Smooth muscle cell (in vitro differentiated cells): ENCODE measurements at regions not wholly inside any gene's neighbourhood (a gene's known extent, or its start where the extent isn't known, plus 50 kb on each side); places are given as distances from the start of the nearest gene placed in this dataset.

Experiments used
- DNase-seq: peaks from one replicate; lab custom pipeline; 2025; ENCODE audit not compliant: unreplicated experiment; lab: John Stamatoyannopoulos, UW
- H2AFZ ChIP-seq: fragments of 200-600 bp; sonication (generic); 2 replicates; pipeline ENCODE4 v1.6.0; 2016; ENCODE audit warnings: antibody characterized with exemption, low read depth, mild to moderate bottlenecking
- H3F3A ChIP-seq: fragments of 200-600 bp; sonication (generic); 2 replicates; pipeline ENCODE4 v1.6.0; 2017; ENCODE audit warnings: antibody characterized with exemption, low read depth
- H3K27ac ChIP-seq: fragments of 200-600 bp; sonication (generic); 2 replicates; pipeline ENCODE4 v1.5.1; 2016; ENCODE audit warnings: low read depth, mild to moderate bottlenecking
- H3K27me3 ChIP-seq: fragments of 200-600 bp; sonication (generic); 2 replicates; pipeline ENCODE4 v1.6.1; 2016; ENCODE audit warnings: low read depth, mild to moderate bottlenecking
- H3K36me3 ChIP-seq: fragments of 200-600 bp; sonication (generic); 2 replicates; pipeline ENCODE4 v1.5.1; 2016; ENCODE audit warnings: low read depth
- H3K4me1 ChIP-seq: fragments of 200-600 bp; sonication (generic); 2 replicates; pipeline ENCODE4 v1.5.1; 2016; ENCODE audit warnings: low read depth
- H3K4me2 ChIP-seq: fragments of 200-600 bp; sonication (generic); 2 replicates; pipeline ENCODE4 v1.6.0; 2016; ENCODE audit warnings: mild to moderate bottlenecking
- H3K4me3 ChIP-seq: fragments of 200-600 bp; sonication (generic); 2 replicates; pipeline ENCODE4 v1.5.1; 2016; ENCODE audit warnings: mild to moderate bottlenecking
- H3K79me2 ChIP-seq: fragments of 200-600 bp; sonication (generic); 2 replicates; pipeline ENCODE4 v1.6.0; 2016; ENCODE audit warnings: low read depth, mild to moderate bottlenecking
- H3K9ac ChIP-seq: fragments of 200-600 bp; sonication (generic); 2 replicates; pipeline ENCODE4 v1.6.0; 2016; ENCODE audit warnings: low read depth
- H3K9me3 ChIP-seq: fragments of 200-600 bp; sonication (generic); replicated peaks from 2 replicates; pipeline ENCODE4 v1.5.1; 2016; ENCODE audit warnings: low read depth
- H4K20me1 ChIP-seq: fragments of 200-600 bp; sonication (generic); 2 replicates; pipeline ENCODE4 v1.6.0; 2016; ENCODE audit warnings: low read depth
- WGBS: methylation state at CpG from one replicate; pipeline ENCODE4 v1.1.7; 2016; ENCODE audit warnings: low lambda C conversion rate; 5-methylcytosine and 5-hydroxymethylcytosine counted together
- TF ChIP-seq, protein P1 (sequence below): fragments of 200-600 bp; sonication (generic); IDR thresholded peaks from 2 replicates; pipeline ENCODE4 v1.5.1; 2017; ENCODE audit warnings: borderline replicate concordance, mild to moderate bottlenecking, antibody characterized with exemption; ENCODE audit not compliant: insufficient read depth, poor library complexity, severe bottlenecking

DNA sequence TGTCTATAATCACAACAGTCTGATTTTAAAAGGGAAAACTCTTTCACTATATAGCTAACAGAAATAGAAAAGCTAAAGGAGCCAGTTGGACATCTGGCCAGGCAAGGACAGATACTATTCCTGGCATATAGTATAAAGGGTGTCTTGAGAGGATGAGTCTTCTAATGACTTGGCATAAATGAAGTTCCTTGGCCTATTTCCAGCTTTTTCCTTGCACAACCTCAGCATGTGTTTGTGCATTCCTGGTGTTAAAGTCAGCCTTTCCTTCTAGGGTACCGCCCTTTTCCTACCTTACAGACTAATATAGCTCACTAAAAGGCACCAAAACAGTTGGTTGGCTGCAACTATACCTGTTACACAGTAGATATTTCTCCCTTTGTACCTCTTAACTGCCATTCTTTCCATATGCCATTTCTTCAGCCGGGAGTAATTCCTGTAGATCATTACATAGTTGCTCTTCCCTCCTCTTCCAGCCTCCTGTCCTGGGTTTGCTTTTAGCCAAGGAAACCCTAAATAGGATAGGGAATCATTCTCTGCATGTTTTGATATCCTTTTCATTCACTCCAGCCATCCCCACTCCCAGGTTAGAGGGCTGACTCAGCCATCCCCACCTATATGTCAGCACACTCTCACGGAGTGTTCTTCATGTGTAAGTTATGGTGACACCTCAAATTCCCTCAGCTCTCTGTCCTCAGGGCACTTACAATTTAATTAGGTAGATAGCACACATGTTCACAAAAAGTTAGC, 102.1 kb upstream of the MDFIC start:
- no peaks in the 10 kb centered on the region for H3F3A ChIP-seq
- no peaks in the 10 kb centered on the region for H3K27me3 ChIP-seq
- no peaks in the 10 kb centered on the region for H3K4me1 ChIP-seq
- H3K4me2 ChIP-seq = peak overlapping the region; percentile 32
- no peak overlapping the region for H2AFZ ChIP-seq
- peak overlapping the region; percentile 15 for H3K9ac ChIP-seq
- no peak overlapping the region for H3K4me3 ChIP-seq
- no peaks in the 10 kb centered on the region for H3K36me3 ChIP-seq
- H3K79me2 ChIP-seq = no peaks in the 10 kb centered on the region
- H4K20me1 ChIP-seq = no peaks in the 10 kb centered on the region
- WGBS = 67% methylated on average over 3 of the region's 3 CpGs
- TF ChIP-seq, protein P1, sequence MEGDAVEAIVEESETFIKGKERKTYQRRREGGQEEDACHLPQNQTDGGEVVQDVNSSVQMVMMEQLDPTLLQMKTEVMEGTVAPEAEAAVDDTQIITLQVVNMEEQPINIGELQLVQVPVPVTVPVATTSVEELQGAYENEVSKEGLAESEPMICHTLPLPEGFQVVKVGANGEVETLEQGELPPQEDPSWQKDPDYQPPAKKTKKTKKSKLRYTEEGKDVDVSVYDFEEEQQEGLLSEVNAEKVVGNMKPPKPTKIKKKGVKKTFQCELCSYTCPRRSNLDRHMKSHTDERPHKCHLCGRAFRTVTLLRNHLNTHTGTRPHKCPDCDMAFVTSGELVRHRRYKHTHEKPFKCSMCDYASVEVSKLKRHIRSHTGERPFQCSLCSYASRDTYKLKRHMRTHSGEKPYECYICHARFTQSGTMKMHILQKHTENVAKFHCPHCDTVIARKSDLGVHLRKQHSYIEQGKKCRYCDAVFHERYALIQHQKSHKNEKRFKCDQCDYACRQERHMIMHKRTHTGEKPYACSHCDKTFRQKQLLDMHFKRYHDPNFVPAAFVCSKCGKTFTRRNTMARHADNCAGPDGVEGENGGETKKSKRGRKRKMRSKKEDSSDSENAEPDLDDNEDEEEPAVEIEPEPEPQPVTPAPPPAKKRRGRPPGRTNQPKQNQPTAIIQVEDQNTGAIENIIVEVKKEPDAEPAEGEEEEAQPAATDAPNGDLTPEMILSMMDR = no peak
- no peaks in the 10 kb centered on the region for H3K9me3 ChIP-seq
- no peak for DNase-seq
- peak overlapping the region; percentile 78 for H3K27ac ChIP-seq

DNA sequence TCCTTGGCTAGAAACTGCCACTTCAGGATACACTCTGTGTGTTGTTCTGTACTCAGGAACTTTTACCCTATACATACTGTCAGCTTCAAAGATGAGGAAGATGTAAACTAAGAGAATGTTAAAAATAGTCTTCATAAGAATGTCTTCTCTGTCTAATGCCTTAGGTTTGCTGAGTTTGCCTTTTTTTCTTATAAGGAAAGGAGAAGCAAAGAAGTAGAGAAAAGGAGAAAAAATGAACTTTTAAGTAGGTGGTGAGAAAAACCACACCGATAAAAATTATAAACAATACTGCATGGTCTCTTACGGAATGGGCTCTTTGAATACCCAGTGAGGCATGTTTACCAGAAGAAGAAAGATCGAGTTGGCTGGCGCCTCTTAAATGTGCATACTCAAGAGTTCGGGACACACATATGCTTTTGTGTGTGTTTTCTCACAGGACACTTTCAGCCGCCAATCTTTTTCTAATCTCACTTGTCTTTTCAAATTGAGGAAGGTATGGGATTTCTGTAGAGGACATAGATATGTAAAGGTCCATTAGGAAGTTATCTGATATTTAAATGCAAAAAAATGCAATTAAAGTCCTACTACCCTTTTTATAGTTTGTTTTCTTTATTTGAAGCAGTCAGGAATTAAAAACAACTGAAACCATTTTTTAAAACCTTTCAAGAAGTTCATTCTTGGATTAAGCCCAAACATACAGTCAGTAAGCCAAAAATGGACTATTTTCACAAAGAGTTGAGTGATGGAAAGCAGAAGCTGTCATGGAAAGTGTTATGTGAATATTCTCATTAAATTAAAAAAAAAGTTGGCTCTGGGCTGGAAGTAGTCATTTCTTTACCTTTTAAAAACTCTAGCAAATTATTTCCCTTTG, 100.6 kb upstream of the MDFIC start:
- no peaks in the 10 kb centered on the region for H3K27me3 ChIP-seq
- H3K9me3 ChIP-seq = no peaks in the 10 kb centered on the region
- H3F3A ChIP-seq = no peaks in the 10 kb centered on the region
- H4K20me1 ChIP-seq = no peaks in the 10 kb centered on the region
- 25% methylated on average over 6 of the region's 6 CpGs for WGBS
- H3K4me1 ChIP-seq = no peaks in the 10 kb centered on the region
- H3K4me3 ChIP-seq = peak overlapping the region; percentile 4
- no peaks in the 10 kb centered on the region for H3K79me2 ChIP-seq
- H2AFZ ChIP-seq = peak overlapping the region; percentile 65
- H3K9ac ChIP-seq = no peak overlapping the region
- TF ChIP-seq, protein P1 = no peak
- H3K36me3 ChIP-seq = no peaks in the 10 kb centered on the region
- peak overlapping the region; percentile 56 for H3K4me2 ChIP-seq
- H3K27ac ChIP-seq = peak overlapping the region; percentile 56
- no peak for DNase-seq

DNA sequence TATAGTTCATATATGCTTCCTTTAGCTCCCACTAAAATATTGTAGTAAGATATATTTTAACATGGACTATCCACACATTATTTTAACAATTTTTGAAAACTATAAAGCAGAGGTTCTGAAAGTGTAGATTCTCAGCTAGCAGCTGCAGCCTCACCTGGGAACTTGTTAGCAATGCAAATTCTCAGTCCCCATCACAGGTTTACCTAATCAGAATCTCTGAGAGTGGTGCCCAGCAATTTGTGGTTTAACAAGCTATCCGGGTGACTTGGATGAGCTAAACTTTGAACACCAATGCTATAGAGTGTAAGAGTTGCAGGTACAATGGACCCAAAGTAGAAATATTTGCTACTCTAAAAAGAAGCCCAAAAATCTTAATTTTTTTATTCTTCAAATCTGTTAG, 99.8 kb upstream of the MDFIC start:
- DNase-seq = no peak
- H3K27ac ChIP-seq = no peak overlapping the region
- H3K36me3 ChIP-seq = no peaks in the 10 kb centered on the region
- 38% methylated on average over 1 of the region's 1 CpG for WGBS
- no peaks in the 10 kb centered on the region for H3K9me3 ChIP-seq
- no peak overlapping the region for H3K9ac ChIP-seq
- H3K4me3 ChIP-seq = no peak overlapping the region
- no peak overlapping the region for H2AFZ ChIP-seq
- no peaks in the 10 kb centered on the region for H3K27me3 ChIP-seq
- H3K79me2 ChIP-seq = no peaks in the 10 kb centered on the region
- TF ChIP-seq, protein P1 = no peak
- H3K4me1 ChIP-seq = no peaks in the 10 kb centered on the region
- H3K4me2 ChIP-seq = no peak overlapping the region
- H3F3A ChIP-seq = no peaks in the 10 kb centered on the region
- no peaks in the 10 kb centered on the region for H4K20me1 ChIP-seq
